ENCODE measurements at regions not wholly inside any gene's neighbourhood (a gene's known extent, or its start where the extent isn't known, plus 50 kb on each side); places are given as distances from the start of the nearest gene placed in this dataset.
"Not testable (repeated sequence)": the region's sequence is repeated elsewhere in the genome, so short reads cannot be mapped to it uniquely, and the experiment has no call there.

DNA sequence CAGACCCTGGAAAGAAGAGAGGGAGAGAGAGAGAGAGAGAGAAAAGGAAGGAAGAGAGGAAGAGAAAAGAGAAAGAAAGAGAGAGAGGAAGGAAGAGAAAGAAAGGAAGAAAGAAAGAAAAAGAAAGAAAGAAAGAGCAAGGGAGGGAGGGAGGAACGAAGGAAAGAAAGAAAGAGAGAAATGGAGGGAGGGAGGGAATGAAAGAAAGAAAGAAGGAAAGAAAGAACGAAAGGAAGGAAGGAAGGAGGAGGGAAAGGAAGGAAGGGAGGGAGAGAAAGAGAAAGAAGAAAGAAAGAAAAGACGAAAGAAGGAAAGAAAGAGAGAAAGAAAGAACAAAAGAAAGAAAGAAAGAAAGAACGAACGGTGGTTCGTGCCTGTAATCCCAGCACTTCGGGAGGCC, 133.4 kb downstream of the HNRNPD start:
- no peaks in the 10 kb centered on the region for H3K9me1 ChIP-seq (ENCODE audit: control insufficient read depth, extremely low read depth, insufficient read depth, low read length)
- H3K27me3 ChIP-seq (ENCODE audit: control insufficient read depth, extremely low read depth, insufficient read depth, low read length): no peaks in the 10 kb centered on the region
- dilution Hi-C loops (cut with MboI; ENCODE audit: extremely low pct_ligation_motif_present, low sequenced_read_pairs): no loop called here
- no peak overlapping the region for H2AFZ ChIP-seq (ENCODE audit: control insufficient read depth, low read length)
- no peaks in the 10 kb centered on the region for H3K4me1 ChIP-seq (ENCODE audit: control insufficient read depth, extremely low read depth, insufficient read depth, low read length)
- no peaks in the 10 kb centered on the region for H3K36me3 ChIP-seq (ENCODE audit: control insufficient read depth in 2 of 2, extremely low read depth in 1 of 2, insufficient read depth in 2 of 2, low read length in 2 of 2)
- H3K27ac ChIP-seq (ENCODE audit: control insufficient read depth, insufficient read depth, low read length): no peak overlapping the region
- H4K20me1 ChIP-seq (ENCODE audit: control insufficient read depth, extremely low read depth, insufficient read depth, low read length): no peaks in the 10 kb centered on the region
- H3K79me2 ChIP-seq (ENCODE audit: control insufficient read depth, insufficient read depth, low read length): no peaks in the 10 kb centered on the region
- no peak overlapping the region for H3K4me3 ChIP-seq (ENCODE audit: control insufficient read depth in 2 of 3, extremely low read depth in 1 of 3, insufficient read depth in 2 of 3, low read depth in 1 of 3, low read length in 3 of 3)
- TF ChIP-seq, protein P1, sequence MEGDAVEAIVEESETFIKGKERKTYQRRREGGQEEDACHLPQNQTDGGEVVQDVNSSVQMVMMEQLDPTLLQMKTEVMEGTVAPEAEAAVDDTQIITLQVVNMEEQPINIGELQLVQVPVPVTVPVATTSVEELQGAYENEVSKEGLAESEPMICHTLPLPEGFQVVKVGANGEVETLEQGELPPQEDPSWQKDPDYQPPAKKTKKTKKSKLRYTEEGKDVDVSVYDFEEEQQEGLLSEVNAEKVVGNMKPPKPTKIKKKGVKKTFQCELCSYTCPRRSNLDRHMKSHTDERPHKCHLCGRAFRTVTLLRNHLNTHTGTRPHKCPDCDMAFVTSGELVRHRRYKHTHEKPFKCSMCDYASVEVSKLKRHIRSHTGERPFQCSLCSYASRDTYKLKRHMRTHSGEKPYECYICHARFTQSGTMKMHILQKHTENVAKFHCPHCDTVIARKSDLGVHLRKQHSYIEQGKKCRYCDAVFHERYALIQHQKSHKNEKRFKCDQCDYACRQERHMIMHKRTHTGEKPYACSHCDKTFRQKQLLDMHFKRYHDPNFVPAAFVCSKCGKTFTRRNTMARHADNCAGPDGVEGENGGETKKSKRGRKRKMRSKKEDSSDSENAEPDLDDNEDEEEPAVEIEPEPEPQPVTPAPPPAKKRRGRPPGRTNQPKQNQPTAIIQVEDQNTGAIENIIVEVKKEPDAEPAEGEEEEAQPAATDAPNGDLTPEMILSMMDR (optimal IDR thresholded peaks at IDR 0.05 in 1 of 3, IDR thresholded peaks at IDR 0.05 in 1 of 3, conservative IDR thresholded peaks at IDR 0.05 in 1 of 3; ENCODE audit: extremely low read depth in 1 of 3, insufficient read depth in 2 of 3, low read length in 3 of 3): no peak
- no peak for TF ChIP-seq EZH2 (IDR thresholded peaks at IDR 0.05; ENCODE audit: low read length)
- H3K4me2 ChIP-seq (ENCODE audit: control insufficient read depth, extremely low read depth, insufficient read depth, low read depth, low read length): no peak overlapping the region
- H3K9me3 ChIP-seq (ENCODE audit: control insufficient read depth, low read depth, low read length): no peaks in the 10 kb centered on the region
- FAIRE-seq: no peak
- no peak overlapping the region for H3K9ac ChIP-seq (ENCODE audit: control insufficient read depth, extremely low read depth, insufficient read depth, low read length)
- DNase-seq (ENCODE audit: low read depth, low spot score): no peak

DNA sequence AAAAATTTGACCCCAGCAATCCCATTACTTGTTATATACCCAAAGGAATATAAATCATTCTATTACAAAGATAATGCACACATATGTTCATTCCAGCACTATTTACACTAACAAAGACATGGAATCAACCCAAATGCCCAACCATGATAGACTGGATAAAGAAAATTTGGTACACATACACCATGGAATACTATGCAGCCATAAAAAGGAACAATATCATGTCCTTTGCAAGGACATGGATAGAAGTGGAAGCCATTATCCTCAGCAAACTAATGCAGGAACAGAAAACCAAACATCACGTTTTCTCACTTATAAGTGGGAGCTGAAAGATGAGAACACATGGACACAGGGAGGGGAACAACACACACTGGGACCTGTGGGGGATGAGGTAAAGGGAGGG, 136.6 kb downstream of the HNRNPD start:
- dilution Hi-C loops (cut with MboI; ENCODE audit: extremely low pct_ligation_motif_present, low sequenced_read_pairs); H3K27ac ChIP-seq (ENCODE audit: control insufficient read depth, insufficient read depth, low read length); H2AFZ ChIP-seq (ENCODE audit: control insufficient read depth, low read length); H4K20me1 ChIP-seq (ENCODE audit: control insufficient read depth, extremely low read depth, insufficient read depth, low read length); H3K4me3 ChIP-seq (ENCODE audit: control insufficient read depth in 2 of 3, extremely low read depth in 1 of 3, insufficient read depth in 2 of 3, low read depth in 1 of 3, low read length in 3 of 3); H3K27me3 ChIP-seq (ENCODE audit: control insufficient read depth, extremely low read depth, insufficient read depth, low read length); H3K4me1 ChIP-seq (ENCODE audit: control insufficient read depth, extremely low read depth, insufficient read depth, low read length); H3K79me2 ChIP-seq (ENCODE audit: control insufficient read depth, insufficient read depth, low read length); FAIRE-seq; H3K9me1 ChIP-seq (ENCODE audit: control insufficient read depth, extremely low read depth, insufficient read depth, low read length); H3K9ac ChIP-seq (ENCODE audit: control insufficient read depth, extremely low read depth, insufficient read depth, low read length); DNase-seq (ENCODE audit: low read depth, low spot score); H3K4me2 ChIP-seq (ENCODE audit: control insufficient read depth, extremely low read depth, insufficient read depth, low read depth, low read length); H3K36me3 ChIP-seq (ENCODE audit: control insufficient read depth in 2 of 2, extremely low read depth in 1 of 2, insufficient read depth in 2 of 2, low read length in 2 of 2); H3K9me3 ChIP-seq (ENCODE audit: control insufficient read depth, low read depth, low read length): not testable (repeated sequence)

- Histone ChIP-seq H3K27ac (ENCODE audit: control insufficient read depth, insufficient read depth, low read length) (no peak overlapping the region), H3K4me2 (ENCODE audit: control insufficient read depth, extremely low read depth, insufficient read depth, low read depth, low read length) (no peak overlapping the region), H3K9me3 (ENCODE audit: control insufficient read depth, low read depth, low read length) (no peaks in the 10 kb centered on the region), H3K79me2 (ENCODE audit: control insufficient read depth, insufficient read depth, low read length) (no peaks in the 10 kb centered on the region), H4K20me1 (ENCODE audit: control insufficient read depth, extremely low read depth, insufficient read depth, low read length) (no peaks in the 10 kb centered on the region), H3K4me3 (ENCODE audit: control insufficient read depth in 2 of 3, extremely low read depth in 1 of 3, insufficient read depth in 2 of 3, low read depth in 1 of 3, low read length in 3 of 3) (no peak overlapping the region), H3K4me1 (ENCODE audit: control insufficient read depth, extremely low read depth, insufficient read depth, low read length) (peaks cover 5% of the 10 kb centered on the region), H2AFZ (ENCODE audit: control insufficient read depth, low read length) (no peak overlapping the region), H3K36me3 (ENCODE audit: control insufficient read depth in 2 of 2, extremely low read depth in 1 of 2, insufficient read depth in 2 of 2, low read length in 2 of 2) (no peaks in the 10 kb centered on the region), H3K9me1 (ENCODE audit: control insufficient read depth, extremely low read depth, insufficient read depth, low read length) (no peaks in the 10 kb centered on the region), H3K27me3 (ENCODE audit: control insufficient read depth, extremely low read depth, insufficient read depth, low read length) (no peaks in the 10 kb centered on the region), H3K9ac (ENCODE audit: control insufficient read depth, extremely low read depth, insufficient read depth, low read length) (no peak overlapping the region)
- TF ChIP-seq EZH2 (IDR thresholded peaks at IDR 0.05; ENCODE audit: low read length): no peak
- TF ChIP-seq, protein P1 (optimal IDR thresholded peaks at IDR 0.05 in 1 of 3, IDR thresholded peaks at IDR 0.05 in 1 of 3, conservative IDR thresholded peaks at IDR 0.05 in 1 of 3; ENCODE audit: extremely low read depth in 1 of 3, insufficient read depth in 2 of 3, low read length in 3 of 3): no peak
- DNase-seq (ENCODE audit: low read depth, low spot score) (no peak), FAIRE-seq (no peak)
- dilution Hi-C loops (cut with MboI; ENCODE audit: extremely low pct_ligation_motif_present, low sequenced_read_pairs): no loop called here
Observed at GRCh38 chr4:82235346-82235745, 138.4 kb downstream of the HNRNPD start.

Data from keratinocyte (primary cell).